Stimulated activated CD4-positive, alpha-beta T cell treated with anti-CD3 and anti-CD28 coated beads, Interleukin-4, amount 100 ng/mL, for 4 hours (primary cell): ENCODE measurements at regions not wholly inside any gene's neighbourhood (a gene's known extent, or its start where the extent isn't known, plus 50 kb on each side); places are given as distances from the start of the nearest gene placed in this dataset.

ENCODE experiments used
- DNase-seq, 2 experiments: peaks; one replicate each; pipeline ENCODE4 v3.0.0-alpha.2; 2020

- DNase-seq, result no peak
These were observed 207.9 kb upstream of the HDAC4 start for GRCh38 chr2:239608723-239609122.

DNA sequence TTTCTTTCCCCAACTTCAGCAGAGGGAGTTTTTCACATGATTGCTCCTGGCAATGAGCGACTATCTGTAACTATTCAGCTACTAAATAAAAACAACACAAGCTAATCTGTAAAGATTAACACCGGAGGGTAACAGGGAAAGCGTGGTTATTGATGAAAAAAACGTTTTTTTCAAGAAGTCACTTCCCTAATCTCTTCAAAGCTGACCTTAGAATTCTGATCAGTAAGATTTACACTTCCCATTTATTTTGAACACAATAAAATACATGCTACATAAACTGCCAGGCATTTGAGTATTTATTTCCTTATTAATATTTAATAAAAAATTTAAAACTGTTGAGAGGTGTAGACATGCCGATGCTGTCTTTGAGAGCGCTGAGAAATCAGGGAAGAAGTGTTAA is 207.4 kb upstream of the HDAC4 start:
- DNase-seq, result no peak

DNA sequence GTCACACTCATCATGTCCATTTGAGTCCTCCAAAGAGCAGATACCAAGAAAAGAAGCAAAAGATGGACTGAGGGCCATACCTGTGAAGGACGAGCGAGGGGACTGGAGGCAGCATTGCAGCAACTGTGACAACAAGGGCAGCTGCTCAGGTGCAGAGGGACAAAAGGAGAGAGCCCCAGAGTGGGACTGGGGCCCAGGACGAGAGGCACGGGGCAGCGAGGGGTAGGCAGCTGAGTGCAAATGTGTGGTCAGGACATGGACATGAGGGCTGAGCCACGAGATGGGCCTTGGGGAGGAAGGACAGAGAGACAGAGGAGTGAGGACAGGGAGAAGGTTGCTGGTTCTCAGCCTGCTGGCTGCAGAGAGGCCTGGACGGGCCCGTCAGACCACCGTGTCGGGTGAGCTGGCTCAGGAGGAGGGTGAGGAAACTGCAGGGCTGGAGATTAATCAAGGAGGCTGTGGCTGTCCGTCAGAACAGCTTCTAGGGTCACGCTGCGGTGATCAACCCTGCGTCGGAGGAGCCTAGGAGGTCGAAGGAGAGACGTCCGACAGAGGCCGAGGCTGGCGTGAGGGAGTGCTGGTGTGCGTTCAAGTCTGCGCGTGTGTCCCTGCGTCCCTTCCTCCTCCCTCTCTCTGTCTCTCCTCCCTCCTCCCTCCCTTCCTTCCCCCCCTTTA is 206.8 kb upstream of the HDAC4 start:
- no peak for DNase-seq

- DNase-seq, result no peak
These were observed 206.1 kb upstream of the HDAC4 start for GRCh38 chr2:239606741-239607516.

DNA sequence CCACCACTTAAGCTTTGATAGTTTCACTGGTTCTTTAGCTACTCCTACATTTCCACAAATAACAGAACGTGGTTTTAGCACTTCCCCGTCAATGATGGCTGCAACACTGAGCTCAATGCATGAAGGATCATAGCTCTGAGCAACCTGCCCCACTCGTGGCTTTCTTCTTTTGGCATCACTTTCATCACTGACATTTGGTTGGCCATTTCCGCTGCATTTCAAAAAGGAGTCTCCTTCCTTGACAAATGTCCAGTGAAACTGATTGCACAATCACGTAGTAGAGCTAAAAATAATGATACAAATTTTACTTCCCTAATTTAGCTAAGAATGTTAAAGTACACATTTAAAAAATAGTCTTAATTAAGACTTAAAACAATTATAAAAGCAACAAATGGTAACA is 205.2 kb upstream of the HDAC4 start:
- DNase-seq, result no peak

DNA sequence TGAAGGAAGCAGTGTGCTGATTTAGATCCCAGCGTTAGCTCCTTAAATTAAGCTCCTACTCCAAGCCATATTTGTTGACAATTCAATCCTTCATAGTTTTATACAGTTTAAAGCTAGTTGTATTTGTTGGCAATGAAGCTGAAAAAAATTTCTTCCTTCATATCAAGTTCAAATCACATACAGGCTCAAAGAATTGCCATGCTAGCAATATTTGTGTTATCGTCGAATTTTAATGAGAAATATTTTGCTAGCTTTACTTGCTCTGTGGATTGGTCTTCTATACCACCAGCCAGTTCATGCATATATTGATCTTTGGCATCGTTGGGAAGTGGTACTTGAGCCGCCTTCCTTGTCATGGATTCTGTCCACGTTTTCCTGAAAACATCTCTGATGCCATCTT is 204.6 kb upstream of the HDAC4 start:
- no peak for DNase-seq

GRCh38 chr2:239604861-239605260 is 204.0 kb upstream of the HDAC4 start:
- no peak for DNase-seq

- no peak for DNase-seq
These were observed 202.9 kb upstream of the HDAC4 start for GRCh38 chr2:239603411-239604356.

- no peak for DNase-seq
These were observed 201.8 kb upstream of the HDAC4 start for GRCh38 chr2:239602290-239603282.

GRCh38 chr2:239601880-239602279 is 201.1 kb upstream of the HDAC4 start:
- DNase-seq, result no peak

DNA sequence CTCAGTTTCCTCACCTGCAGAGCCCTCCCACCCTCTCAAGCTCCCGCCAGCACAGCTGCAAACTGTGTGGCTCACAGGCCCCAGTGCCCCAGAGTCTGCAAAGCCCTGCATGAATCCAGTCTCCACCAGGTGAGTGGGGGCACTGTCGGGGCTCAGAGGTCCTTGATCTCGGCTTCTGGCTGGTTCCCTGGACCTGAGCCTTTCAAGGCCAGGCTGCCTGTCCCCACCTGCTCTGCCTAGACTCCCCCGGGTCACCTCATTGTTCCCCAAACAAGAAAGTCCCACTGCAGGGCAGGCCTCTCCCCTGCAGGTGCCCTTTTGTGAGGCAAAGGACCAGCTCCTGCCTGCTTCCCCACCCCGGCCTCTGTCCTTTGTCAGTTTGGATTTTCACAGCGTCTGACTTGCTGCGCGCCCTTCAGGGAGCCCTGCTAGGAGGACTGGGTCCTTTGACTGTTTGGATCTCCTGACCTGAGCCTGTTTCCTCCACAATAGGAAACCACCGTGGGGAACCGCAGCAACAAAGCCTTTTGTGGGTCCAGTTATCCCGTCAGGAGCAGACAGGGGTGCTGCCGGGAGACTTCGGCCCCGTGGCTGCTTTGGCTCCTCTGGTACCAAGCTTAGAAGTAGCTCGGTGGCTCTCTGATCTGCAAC is 200.5 kb upstream of the HDAC4 start:
- DNase-seq, result no peak

DNA sequence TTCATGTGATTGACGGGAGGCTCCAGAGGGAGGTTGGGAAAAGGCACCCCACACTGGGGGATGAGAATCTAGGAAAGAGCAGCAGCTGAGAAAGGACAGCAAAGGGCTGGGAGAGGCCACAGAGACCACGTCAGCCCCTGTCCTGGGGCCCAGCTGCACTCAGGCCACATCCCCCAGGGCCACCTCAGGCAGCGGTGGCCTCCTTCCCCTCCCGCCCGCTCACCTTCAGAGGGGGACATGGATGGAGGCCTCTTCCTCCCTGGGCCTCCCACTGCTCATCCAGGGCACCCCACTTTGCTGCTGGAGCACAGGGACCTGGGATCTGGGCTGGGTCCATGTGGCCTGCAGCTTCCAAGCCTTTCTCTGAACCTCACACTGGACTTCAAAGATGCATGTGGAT is 199.8 kb upstream of the HDAC4 start:
- no peak for DNase-seq

DNA sequence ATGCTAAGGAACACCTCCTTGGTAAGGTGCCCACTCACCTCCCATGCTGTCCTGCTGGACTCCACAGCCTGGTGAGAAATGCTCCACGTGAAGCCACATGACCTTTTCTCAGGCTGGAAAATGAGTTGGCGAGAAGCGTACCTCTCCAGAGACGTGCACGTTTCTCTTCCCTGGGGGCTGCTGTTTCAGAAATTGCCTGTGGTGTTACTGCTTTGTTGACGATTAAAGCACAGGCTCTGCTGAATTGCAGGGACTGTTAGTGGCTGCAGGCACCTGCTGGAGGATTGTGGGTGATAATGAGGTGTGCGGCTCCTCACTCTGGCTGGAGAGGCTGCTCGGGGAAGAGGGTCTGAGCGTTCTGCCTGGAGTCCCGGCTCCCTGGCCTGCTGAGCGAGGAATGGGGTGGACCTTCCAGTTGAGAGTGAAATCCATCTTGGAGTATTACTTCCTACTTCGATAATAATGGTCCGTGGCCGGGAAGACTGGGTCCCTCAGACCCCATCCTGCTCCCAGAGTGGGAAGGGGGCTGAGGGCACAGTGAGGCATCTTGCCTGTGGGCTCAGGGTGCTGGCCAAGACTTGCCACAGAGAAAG is 199.3 kb upstream of the HDAC4 start:
- no peak for DNase-seq

- no peak for DNase-seq
These were observed 198.5 kb upstream of the HDAC4 start for GRCh38 chr2:239599299-239599698.

DNA sequence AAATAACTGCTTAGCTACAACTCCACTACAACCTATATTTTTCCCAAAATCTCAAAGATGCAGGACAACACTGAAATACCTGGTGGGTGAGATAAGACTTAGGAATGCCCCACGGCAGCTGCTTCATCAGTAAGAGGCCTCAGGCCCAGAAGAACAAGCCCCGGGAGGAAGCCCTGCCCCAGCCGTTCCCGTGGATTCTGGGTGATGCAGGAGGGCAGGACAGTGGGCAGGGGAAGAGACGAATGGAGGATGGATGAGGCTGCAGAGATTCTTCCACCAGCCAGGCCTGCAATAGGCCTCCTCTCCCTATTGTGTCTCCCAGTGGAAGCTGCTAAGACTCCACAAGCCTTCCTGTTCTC is 197.9 kb upstream of the HDAC4 start:
- no peak for DNase-seq

DNA sequence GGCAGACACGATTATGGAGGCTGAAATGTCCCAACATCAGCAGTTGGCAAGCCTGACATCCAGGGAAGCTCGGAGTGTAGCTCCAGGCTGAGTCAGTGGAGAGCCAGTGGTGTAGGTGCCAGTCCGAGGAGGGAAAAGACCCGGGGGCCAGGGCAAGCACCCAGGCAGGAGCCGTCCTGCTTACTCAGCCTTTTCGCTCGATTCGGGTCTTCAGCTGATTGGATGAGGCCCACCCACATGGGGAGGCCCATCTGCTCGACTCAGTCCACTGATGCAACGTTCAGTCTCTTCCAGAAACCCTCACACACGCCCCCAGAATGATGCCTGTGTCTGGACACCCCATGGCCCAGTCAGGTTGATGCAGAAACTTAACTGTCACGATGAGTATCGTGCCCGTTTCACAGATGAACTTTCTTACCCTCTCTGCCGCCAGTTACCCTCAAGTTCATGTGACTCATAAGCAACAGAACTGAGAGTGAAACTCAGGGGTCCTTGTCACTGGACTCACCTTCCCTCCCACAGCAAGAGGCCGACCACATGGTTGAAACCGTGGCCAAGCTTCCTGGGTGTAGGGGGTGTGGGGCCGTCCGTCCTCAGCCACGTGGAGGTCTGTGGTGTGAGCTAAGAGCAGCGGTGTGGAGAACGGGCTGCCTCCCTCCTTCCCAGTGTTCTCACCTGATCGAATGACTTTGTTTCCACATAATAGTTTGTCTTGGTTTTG is 197.4 kb upstream of the HDAC4 start:
- no peak for DNase-seq

DNA sequence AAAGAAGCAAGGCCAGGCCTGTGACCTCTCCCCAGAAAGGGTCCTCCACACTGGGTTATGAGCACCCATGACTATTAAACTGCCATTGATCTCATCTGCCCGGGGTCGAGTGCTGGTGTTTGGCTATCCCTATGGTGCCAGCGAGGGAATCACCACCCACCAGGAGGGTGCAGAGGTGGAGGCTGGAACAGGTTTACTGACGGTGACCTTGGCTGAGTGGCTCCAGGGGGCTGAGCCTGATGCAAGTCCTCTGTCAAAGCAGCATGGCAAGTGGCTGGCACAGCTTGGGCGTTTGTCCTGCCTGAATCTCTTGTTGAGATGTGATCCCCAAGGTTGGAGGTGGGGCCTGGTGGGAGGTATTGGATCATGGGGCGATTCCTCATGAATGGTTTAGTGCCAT is 196.4 kb upstream of the HDAC4 start:
- no peak for DNase-seq

DNA sequence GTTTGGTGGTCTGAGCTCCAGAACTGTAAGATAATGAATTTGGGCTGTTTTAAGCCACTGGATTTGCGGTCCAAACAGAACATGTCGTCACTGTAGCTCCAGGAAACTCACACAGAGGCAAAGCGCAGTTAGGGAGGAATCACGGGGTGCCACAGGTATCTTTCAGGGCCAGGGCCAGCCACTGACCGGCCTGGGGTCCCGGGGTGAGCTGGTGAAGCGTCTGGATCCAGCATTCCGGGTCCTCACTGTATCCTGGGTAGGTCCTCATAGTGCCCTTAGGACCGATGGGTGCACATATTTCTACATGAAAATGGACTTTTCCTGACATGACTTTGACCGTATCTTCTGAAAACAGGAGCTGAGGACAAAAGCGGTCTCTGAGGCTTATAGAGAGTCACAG is 196.0 kb upstream of the HDAC4 start:
- no peak for DNase-seq

DNA sequence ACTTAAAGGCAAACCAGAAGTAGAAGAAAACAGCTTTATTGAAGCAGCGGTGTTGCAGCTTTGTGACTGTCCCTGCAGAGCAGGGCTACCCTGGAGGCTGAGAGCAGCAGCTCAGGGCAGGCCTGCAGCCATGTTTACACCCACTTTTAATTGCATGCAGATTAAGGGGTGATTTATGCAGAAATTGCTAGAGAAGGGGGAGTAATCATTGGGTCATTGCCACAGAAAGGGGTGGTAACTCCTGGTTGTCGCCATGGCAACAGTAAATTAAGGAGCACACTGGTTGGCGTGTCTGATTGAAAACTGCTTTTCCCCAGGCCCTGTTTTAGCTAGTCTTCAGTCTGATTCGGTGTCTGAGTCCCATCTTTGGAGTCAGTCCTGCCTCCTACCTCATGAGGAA is 195.4 kb upstream of the HDAC4 start:
- no peak for DNase-seq

GRCh38 chr2:239595726-239596125 is 194.9 kb upstream of the HDAC4 start:
- DNase-seq, result no peak
